KOPT-K1 (cell line): ENCODE measurements at regions not wholly inside any gene's neighbourhood (a gene's known extent, or its start where the extent isn't known, plus 50 kb on each side); places are given as distances from the start of the nearest gene placed in this dataset.
"Not testable (repeated sequence)": the region's sequence is repeated elsewhere in the genome, so short reads cannot be mapped to it uniquely, and the experiment has no call there.

Experiments
- H3K27ac ChIP-seq: fragments of 200-600 bp; sonication (generic); 2 replicates; pipeline ENCODE4 v1.5.1; 2016; ENCODE audit warnings: antibody characterized with exemption, mild to moderate bottlenecking, low read depth, low read length; ENCODE audit not compliant: poor library complexity, severe bottlenecking
- H3K36me3 ChIP-seq: fragments of 200-600 bp; sonication (generic); 2 replicates; pipeline ENCODE4 v1.5.1; 2017; ENCODE audit warnings: antibody characterized with exemption, mild to moderate bottlenecking, low read length, moderate library complexity; ENCODE audit not compliant: insufficient read depth
- H3K9me3 ChIP-seq: fragments of 200-600 bp; sonication (generic); 2 replicates; pipeline ENCODE4 v1.5.1; 2017; ENCODE audit warnings: antibody characterized with exemption, low read length, mild to moderate bottlenecking; ENCODE audit not compliant: insufficient read depth, poor library complexity, severe bottlenecking

DNA sequence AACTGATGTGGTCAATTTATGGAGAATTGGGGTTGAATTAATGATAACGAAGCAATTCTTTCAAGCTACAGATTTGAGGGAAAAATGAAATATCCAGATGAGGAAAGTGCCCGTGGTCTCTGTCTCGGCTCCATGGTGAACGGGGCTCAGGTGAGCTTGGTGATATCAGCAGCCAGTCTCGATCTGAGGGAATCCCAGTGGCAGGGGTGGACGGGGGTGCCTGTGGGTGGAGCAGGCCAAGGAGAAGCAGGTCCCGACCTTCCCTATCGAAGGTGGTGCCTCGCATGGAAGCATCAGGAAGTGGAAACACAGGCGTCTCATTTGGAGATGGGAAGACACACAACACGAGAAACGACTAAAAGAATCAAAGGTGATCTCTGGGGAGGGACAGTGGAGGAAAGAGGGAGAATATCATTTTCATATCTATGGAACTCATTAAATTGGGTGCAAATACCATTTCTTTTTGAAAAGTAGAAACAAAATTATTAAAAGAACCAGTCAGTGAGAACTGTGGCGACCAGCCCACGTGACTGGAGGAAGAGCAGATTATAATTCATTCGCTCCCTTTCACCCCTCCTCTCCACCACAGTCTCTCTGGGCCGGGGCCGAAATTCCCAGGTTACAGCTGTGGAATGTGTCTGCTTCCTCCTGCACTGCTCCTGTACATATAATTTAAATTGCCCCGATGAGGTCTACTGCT is 354.3 kb upstream of the SFSWAP start:
- H3K9me3 ChIP-seq, result peaks cover 5% of the 10 kb centered on the region
- no peaks in the 10 kb centered on the region for H3K36me3 ChIP-seq
- H3K27ac ChIP-seq, result no peak overlapping the region

DNA sequence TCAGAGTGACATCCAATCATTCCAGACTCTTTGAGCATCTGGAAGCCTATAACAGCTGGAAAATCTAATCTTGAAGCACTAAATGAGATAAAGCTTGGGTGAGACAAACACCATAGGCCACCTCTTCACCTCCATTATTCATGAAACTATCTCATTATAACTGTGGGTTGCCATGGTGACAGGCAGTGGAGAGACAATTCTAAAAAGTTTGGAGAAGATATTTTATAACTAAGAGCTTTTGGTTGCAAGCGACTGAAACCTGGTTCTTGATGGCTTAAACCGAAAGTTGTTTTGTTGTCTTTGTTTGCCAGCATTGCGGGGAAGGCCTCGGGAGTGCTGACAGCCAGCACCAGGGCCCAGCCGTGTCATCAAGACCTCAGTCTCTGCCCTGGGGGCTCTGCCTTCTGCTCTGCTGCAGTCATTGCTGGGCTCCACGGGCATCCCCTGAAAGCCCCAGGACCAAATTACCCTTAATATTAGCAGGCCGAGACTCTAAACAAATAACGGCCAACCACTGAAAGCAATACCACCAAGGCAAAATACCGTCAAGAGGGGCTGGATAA is 353.6 kb upstream of the SFSWAP start:
- Histone ChIP-seq H3K27ac (no peak overlapping the region), H3K9me3 (peaks cover 4% of the 10 kb centered on the region), H3K36me3 (no peaks in the 10 kb centered on the region)

DNA sequence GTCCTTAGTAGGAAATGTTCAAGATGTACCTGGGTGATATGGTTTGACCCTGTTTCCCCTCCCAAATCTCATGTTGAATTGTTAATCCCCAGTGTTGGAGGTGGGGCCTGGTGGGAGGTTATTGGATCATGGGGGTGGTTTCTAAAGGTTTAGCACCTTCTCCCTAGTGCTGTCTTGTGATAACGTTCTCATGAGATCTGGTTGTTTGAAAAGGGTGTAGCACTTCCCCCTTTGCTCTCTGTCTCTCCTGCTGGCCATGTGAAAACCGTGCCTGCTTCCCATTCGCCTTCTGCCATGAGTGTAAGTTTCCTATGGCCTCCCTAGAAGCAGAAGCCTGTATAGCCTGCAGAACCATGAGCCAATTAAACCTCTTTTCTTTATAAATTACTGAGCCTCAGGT is 353.0 kb upstream of the SFSWAP start:
- no peaks in the 10 kb centered on the region for H3K36me3 ChIP-seq
- H3K27ac ChIP-seq, result no peak overlapping the region
- H3K9me3 ChIP-seq, result peaks cover 4% of the 10 kb centered on the region

DNA sequence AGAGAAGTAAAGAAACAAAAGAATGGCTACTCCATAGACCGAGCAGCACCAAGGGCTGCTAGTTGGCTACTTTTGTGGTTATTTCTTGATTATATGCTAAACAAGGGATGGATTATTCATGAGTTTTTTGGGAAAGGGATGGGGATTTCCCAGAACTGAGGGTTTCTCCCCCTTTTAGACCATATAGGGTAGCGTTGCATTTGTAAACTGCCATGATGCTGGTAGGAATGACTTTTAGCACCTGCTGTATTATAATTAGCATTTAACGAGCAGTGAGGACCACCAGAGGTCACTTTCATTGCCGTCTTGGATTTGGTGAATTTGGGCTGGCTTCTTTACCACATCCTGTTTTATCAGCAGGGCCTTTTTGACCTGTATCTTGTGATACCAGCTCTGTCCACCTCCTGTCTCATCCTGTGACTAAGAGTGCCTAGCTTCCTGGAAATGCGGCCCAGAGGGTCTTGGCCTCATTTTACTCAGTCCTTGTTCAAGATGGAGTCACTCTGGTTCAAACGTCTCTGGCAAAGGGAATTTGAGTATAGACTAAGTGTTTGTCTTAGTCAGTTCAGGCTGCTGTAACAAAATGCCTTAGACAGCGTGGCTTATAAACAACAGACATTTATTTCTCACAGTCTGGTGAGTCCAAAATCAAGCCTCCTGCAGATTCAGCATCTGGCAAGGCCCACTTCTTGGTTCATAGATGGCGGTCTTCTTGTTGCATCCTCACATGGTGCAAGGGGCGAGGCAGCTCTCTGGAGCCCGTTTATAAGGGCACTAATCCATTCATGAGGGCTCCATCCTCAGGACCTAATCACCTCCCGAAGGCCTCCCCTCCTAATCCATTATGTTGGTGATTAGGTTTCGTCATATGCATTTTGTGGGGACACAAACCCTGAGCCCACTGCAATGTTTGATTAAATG is 348.3 kb upstream of the SFSWAP start:
- Histone ChIP-seq H3K36me3 (no peaks in the 10 kb centered on the region), H3K27ac (no peak overlapping the region), H3K9me3 (peaks cover 4% of the 10 kb centered on the region)

DNA sequence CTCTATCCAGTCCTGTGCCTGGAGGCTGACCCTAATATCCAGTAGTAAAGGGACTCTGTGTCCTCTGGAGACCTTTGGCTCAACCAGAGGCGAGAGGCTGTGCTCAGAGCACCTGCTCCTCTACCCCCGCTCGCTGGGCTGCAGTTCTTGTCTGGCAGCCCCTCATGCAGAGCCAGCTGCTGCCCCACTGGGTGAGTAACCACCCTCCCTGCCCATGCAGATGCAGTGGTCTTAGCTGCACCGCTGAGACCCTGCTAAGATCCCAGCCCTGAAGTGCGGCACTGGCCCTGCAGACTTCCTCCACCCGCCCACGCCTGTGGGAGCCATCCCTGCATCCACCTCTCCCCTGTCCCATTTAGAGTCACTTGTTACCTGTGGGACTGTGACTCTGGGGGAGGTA is 347.5 kb upstream of the SFSWAP start:
- Histone ChIP-seq H3K27ac (no peak overlapping the region), H3K9me3 (peaks cover 4% of the 10 kb centered on the region), H3K36me3 (no peaks in the 10 kb centered on the region)

DNA sequence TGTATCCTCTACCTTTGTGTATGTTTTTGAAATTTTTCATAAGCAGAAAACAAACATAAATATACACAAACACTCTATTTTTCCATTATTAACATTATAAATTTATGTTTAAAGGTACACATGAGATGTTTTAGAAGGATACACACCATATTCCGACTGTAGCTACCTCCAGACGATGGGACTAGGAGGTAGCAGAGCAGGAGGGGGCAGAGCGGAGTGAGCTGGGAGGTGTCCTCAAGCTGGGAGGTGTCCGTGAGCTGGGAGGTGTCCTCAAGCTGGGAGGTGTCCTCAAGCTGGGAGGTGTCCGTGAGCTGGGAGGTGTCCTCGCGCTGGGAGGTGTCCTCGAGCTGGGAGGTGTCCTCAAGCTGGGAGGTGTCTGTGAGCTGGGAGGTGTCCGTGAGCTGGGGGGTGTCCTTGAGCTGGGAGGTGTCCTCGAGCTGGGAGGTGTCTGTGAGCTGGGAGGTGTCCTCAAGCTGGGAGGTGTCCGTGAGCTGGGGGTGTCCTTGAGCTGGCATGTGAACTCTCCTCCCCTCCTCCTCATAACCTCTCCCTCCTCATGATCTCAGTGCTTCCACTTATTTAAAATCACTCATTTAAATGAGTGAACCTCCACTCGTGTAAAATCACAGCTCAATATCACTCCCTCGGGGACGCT is 346.9 kb upstream of the SFSWAP start:
- Histone ChIP-seq H3K36me3 (no peaks in the 10 kb centered on the region), H3K27ac (no peak overlapping the region), H3K9me3 (peaks cover 4% of the 10 kb centered on the region)

DNA sequence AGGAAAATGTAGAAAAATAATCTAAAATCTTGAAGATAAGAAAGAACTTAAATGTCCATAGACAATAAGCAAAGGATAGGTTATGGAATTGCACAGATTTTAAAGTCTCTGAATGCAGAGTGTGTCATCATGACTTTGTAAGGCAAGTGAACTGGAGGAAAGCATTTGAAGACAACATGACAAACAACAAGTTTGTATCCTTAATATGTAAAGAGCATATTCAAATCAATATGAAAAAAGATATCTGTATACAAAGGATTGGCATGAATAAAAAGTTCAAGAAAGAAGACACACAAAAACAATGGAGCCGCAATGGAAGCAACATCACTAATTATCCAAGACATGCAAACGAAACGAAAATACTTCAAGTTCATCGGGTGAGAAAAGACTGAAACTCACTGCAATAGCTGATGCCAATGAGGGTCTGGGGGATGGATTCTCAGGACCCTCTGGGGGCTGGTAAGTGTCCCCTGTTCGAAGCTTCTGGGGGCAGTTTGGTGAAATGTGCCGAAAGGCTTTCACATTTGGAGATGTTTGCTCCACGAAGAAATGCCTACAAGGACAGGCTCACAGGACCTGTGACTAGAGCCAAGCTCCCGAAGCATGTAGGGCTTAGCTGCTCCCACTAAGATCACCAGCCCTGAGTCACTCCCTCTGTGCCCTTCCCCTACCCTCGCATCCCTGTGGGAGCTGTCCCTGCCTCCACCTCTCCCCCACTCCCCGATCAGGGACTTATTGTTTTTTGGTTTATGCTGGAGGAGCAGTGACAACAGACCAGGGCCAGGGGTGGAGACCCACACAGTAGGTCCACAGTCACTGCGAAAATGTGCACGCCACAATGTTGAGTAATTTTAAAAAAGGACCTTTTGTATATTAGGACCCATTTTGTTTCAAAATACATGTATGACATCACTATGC is 345.7 kb upstream of the SFSWAP start:
- no peaks in the 10 kb centered on the region for H3K9me3 ChIP-seq
- H3K27ac ChIP-seq, result no peak overlapping the region
- H3K36me3 ChIP-seq, result no peaks in the 10 kb centered on the region

DNA sequence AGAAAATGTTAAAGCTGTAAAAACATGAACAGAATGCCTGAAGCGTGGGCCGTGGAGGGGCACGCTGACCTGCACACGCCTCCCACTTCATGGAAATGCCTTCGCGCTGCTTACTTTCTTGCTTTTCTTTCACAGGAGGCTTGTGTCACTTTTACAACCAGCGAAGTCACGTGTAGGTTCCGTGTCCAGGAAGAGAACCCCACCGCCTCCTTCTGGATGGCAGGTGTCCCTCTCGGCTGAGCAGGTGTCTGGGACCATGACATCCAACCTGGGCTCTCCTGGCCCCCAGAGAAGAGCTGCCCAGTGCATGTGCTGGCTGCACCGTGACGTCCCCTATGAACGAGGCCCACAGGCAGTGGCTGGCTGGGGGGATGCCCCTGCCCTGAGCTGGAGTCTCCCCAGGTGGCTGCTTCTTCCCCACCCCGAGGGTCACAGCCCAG is 345.0 kb upstream of the SFSWAP start:
- Histone ChIP-seq H3K27ac (no peak overlapping the region), H3K9me3 (no peaks in the 10 kb centered on the region), H3K36me3 (no peaks in the 10 kb centered on the region)

DNA sequence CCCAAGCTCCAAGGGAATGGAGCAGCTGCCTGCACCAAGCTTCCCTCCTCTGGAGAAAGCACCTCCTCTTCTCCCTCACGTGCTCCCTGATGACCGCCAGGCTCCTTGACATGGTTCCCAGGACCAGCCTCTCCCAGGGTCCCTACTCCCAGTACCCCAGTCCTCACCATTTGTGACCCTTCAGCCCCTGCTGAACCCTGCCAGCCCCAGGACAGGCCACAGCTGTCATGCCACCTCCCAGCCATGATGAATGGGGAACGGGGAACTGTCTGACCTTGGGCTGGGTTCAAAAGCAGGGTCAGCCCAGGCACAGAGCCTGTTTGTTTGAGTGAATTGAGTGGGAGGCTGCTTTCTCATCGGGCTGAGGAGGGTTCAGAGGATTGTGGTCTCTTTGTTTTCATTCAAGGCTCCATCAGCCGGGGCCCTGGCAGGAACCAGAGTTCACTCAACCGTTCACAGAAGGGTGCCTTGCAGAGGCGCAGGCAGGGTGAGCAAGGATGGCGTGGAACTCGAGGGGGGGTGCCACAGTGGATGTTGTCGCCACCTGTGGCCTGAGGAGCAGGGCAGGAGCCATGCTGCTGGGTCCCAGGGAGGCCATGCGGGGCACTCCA is 344.5 kb upstream of the SFSWAP start:
- no peaks in the 10 kb centered on the region for H3K36me3 ChIP-seq
- H3K27ac ChIP-seq, result no peak overlapping the region
- H3K9me3 ChIP-seq, result no peaks in the 10 kb centered on the region

DNA sequence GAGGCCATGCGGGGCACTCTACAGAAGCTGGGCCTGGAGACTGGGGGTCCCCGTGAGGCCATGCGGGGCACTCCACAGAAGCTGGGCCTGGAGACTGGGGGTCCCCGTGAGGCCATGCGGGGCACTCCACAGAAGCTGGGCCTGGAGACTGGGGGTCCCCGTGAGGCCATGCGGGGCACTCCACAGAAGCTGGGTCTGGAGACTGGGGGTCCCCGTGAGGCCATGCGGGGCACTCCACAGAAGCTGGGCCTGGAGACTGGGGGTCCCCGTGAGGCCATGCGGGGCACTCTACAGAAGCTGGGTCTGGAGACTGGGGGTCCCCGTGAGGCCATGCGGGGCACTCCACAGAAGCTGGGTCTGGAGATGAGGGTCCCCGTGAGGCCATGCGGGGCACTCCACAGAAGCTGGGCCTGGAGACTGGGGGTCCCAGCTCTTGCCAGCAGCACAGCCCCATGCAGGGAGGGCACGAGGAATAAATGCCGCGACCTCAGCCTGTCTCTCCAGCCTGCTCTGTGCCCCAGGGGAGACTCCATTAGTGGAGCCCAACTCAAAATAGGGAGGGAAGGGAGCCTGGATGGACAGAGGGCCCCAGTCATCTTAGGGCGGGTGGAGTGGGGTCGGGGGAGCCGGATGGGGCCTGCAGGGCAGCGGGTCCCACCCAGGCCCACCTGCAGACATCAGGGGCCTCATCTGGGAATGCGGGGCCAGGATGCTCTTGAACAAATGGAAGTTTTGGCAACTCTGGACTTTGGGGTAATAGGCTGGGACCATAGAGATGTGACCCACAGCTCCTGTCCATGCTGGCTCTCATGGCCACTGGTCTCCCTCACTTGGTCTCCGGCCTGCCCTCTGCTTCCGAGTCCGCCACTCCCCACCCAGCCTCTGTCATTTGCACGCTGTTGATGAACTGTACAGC is 343.6 kb upstream of the SFSWAP start:
- not testable (repeated sequence) for H3K36me3 ChIP-seq, H3K9me3 ChIP-seq, H3K27ac ChIP-seq

DNA sequence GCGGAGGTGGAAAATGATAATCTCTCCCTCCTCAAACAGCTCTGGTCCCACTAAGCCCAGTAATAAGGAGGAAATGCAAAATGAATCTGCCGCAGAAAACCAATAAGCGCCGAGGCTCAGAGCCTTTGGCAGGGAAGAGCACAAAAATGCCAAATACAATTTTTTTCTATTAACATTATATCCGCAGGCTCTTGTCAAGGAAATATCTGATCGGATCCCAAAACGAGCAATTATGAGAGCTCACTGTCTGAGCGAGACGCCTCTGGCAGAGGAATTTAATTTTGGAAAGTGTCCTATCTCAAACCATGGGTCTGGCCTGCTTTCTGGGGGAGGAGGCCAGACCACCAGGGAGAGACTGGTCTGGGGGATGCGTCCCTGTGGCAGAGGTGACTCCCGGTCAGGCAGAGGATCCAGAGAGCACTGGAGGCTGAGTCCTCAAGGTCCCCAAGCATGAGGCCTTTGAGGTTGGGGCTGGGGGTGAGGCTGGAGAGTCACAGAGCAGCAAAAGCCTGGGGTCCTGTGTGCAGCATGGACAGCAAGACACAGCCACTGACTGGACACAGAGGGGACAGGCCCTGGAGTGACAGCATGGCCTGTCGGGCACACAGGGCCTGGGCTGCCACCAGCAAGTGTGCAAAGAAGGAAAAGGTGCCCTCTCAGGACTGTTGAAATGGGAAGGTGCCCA is 342.8 kb upstream of the SFSWAP start:
- Histone ChIP-seq H3K36me3 (no peaks in the 10 kb centered on the region), H3K27ac (no peak overlapping the region), H3K9me3 (no peaks in the 10 kb centered on the region)

DNA sequence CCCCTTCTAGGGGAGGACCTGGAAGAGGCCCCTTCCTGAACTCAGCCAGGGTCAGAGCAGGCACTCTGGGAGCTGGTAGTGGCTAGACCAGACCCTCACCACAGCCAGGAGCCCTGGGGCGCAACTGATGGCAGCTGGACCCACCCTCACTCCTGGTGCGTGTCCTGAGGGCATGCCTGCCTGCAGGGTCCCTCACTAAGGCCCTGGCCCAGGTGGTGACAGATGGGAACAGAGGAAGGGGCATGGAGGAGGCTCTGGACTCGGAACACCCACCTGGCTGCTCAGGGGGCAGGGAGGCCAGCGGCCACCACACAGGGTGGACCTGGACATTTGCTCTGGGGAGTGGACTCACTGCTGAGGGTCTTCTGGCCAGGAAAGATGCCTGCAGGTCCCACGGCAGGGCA is 342.2 kb upstream of the SFSWAP start:
- Histone ChIP-seq H3K9me3 (no peaks in the 10 kb centered on the region), H3K27ac (no peak overlapping the region)

More for the DNA sequence above, 342.2 kb upstream of the SFSWAP start:
- no peaks in the 10 kb centered on the region for H3K36me3 ChIP-seq
